ENCODE measurements at regions not wholly inside any gene's neighbourhood (a gene's known extent, or its start where the extent isn't known, plus 50 kb on each side); places are given as distances from the start of the nearest gene placed in this dataset.

DNA sequence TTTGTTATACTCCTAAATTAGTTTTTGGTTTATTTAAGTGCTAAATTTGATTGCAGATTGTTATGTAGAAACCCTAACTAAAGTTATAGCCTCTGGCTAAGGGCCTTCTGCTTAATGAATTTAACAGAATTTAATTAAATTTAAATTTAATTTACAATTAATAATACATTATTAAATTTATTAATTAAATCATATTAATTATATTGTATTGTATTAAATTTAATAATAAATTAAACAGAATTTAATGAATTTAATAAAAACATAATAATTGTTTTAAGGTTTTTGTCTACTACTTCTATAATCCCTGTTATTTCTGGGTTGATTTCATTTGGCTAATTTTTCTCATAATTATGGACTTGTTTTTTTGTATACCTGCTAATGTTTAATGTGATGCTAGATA lies 141.9 kb upstream of the TECRL start:
- DNase-seq = no peak

DNA sequence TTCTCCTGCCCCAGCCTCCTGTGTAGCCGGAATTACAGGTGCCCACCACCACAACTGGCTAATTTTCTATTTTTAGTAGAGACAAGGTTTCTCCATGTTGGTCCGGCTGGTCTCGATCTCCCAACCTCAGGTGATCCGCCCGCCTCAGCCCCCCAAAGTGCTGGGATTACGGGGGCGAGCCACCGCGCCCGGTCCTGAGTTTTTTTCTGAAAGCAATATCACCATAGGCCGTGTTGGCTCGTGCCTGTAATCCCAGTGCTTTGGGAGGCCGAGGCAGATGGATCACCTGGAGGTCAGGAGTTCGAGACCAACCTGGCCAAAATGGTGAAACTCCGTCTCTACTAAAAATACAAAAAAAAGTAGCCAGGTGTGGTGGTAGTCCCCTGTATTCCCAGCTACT lies 136.3 kb upstream of the TECRL start:
- no peak for DNase-seq

DNA sequence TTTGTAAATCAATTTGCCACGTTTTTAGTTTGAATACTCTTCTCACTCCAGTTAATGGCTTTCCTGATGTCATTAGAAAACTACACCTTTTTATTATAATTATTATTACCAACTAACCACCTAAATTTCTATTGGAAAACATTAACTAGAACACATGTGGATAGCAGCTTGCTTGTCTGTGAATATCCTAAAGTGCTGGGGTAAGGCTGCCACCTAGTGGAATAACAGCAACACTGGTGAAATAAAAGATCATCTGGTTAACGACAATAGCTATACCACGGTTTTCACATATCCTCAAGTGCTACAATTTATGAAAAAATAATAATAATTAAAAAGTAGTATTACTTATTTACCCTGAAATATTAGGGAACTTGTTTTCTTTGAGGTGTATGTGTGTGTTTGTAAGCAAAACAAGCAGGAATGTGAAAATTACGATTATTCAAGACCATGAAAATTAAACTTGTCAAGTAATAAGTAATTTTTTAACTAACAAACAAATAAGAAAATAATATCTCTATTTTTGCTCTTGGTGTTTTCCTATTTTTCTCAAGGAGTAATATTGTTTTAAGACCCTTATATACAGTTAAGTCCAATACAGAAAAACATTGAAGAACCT lies 130.1 kb upstream of the TECRL start:
- peak; percentile 67 for DNase-seq

GRCh38 chr4:64538219-64538618 lies 129.0 kb upstream of the TECRL start:
- no peak for DNase-seq

GRCh38 chr4:64533637-64534036 lies 124.4 kb upstream of the TECRL start:
- no peak for DNase-seq

GRCh38 chr4:64533159-64533558 lies 123.9 kb upstream of the TECRL start:
- no peak for DNase-seq

GRCh38 chr4:64520421-64520820 lies 111.2 kb upstream of the TECRL start:
- DNase-seq = no peak

- DNase-seq = no peak
Measured at GRCh38 chr4:64518600-64518999, 109.3 kb upstream of the TECRL start.

- DNase-seq = no peak
Measured at GRCh38 chr4:64516176-64516575, 106.9 kb upstream of the TECRL start.

DNA sequence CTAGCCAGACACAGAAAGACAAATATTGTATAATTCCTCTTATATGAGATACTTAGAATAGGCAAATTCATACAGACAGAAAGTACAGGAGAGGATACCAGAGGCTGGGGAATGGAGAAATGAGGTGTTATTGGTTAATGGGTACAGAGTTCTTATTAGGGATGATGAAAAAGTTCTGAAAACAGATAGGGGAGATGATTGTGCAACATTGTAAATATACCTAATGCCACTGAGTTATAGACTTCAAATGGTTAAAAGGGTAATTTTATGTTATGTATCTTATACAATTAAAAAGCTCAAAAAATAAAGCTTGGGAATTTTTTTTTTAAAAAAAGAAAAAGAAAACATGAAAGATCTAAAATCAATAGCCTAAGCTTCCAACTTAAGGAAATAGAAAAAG lies 98.8 kb upstream of the TECRL start:
- no peak for DNase-seq

GRCh38 chr4:64503945-64504675 lies 94.9 kb upstream of the TECRL start:
- no peak for DNase-seq

GRCh38 chr4:64503416-64503815 lies 94.2 kb upstream of the TECRL start:
- no peak for DNase-seq

DNA sequence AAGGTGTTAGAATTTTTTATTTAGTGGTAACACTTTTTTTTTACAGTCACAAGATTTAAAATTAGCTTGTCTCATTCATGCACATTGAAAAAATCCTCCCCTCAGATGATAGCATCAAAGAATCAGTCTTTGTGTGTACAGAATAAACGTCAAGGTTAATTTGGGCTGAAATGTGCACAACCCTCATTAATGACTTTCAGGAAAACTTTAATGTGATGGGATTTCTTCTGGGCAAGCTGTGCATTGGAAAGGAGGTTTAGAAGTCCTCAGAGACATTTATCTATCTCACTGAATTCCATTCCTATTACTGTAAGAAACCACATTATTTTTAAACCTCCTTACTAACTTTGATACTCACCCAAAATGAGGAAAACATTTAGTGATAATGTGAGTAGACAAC lies 88.2 kb upstream of the TECRL start:
- DNase-seq = no peak

DNA sequence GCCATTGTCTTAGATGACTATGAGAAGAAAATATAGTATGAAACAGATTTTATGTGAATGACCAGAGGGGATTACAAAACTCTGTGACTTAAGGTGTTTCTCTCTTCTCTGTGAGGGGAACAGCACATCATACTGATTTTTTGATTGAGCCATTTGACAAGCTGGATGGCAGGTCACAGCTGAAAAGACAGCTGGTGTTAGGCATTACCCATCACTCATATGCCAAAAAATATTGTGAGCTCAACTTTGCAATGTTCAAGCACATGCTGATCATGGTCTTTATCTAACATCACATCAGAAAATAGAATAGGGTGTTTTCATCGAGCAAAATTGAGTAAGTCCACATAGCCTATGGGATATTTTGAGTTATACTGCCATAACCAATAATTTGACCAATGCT lies 86.7 kb upstream of the TECRL start:
- DNase-seq = no peak

DNA sequence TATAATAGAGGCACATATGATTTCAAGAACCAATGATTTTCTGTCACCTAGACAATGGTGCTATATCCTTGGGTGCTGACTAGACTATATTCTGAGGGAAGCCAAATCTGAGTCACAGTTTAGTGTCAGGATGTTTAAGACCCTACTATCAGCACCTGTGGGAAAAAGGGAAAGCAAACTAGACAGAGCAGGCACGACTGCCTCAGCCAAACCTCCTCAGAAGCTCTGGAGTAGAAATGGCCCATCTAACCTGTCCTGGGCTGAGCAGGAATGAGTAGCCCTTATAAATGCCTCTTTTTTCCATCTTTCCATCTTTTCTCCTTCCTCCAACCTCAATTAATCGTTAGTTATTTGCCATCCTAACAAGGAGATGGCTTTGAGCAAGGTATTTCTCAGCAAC lies 80.4 kb upstream of the TECRL start:
- DNase-seq = no peak

DNA sequence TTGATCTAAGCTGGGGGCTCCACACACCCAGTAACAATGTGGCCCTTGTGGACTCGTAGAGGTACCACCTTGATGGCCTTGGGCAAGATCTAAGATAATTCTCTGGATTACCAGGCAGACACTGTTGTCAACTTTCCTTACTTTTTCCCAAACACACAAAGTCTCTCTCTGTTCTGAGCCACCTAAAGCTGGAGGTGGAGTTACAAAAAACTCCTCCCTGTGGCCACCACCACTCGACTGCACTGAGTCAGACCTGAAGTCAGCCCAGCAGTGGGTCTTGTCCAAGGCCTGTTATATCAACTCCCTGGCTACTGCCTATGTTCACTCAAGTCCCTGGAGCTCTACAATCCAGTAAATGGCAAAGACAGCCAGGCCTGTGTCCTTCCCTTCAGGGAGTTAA lies 70.1 kb upstream of the TECRL start:
- no peak for DNase-seq

DNA sequence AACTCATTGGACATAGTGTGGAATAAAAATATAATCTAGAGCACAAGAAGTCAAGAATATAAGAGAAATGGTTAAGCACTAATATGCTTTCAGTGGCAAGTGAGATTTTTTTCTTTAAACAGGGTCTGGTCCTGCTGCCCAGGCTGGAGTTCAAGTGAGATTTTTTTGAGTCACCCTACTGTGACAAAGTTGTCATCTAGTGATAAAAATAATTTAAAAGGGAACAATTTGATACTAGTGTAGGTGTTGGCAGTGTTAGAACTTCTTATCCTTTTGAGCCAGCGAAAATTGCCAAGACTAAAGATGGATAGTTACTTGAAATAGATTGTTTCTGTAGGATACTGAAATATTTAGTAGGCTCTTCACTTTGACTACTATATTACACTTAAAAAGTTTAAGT lies 67.9 kb upstream of the TECRL start:
- no peak for DNase-seq

DNA sequence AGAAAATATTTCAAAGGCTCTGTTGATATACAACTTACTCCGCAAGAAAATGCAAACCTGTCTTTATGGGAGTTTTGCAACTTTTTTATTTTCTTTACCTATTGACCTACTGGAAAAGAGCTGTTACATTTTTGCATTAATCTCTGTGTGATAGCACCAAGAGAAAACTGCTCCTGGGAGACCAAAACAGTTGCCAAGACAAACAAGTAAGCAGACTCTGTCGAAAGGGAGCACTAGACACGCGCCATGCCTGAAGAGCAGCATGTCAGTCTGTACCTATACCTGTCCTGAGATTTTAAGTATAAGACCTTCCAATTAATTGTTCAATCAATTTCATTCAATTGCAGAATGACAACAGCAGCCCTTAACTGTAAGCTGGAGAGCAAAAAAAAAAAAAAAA lies 56.0 kb upstream of the TECRL start:
- no peak for DNase-seq

- DNase-seq = no peak
Measured at GRCh38 chr4:64464581-64464980, 55.3 kb upstream of the TECRL start.
